HUDEP-2 (cell line): ENCODE measurements at regions not wholly inside any gene's neighbourhood (a gene's known extent, or its start where the extent isn't known, plus 50 kb on each side); places are given as distances from the start of the nearest gene placed in this dataset.

Experiments used
- DNase-seq, 76 experiments: peaks; one replicate each; lab custom pipeline; 2025; ENCODE audit not compliant: unreplicated experiment in 76 of 76; lab: John Stamatoyannopoulos, UW

- DNase-seq, result no peak
These were observed 240.1 kb upstream of the GRAMD2B start for GRCh38 chr5:126182971-126183695.

GRCh38 chr5:126184474-126184873 is 238.7 kb upstream of the GRAMD2B start:
- DNase-seq, result no peak

GRCh38 chr5:126186210-126186609 is 237.0 kb upstream of the GRAMD2B start:
- DNase-seq, result no peak

- no peak for DNase-seq
These were observed 234.4 kb upstream of the GRAMD2B start for GRCh38 chr5:126188804-126189203.

- DNase-seq, result no peak
These were observed 234.0 kb upstream of the GRAMD2B start for GRCh38 chr5:126189231-126189630.

- DNase-seq, result no peak
These were observed 233.3 kb upstream of the GRAMD2B start for GRCh38 chr5:126189862-126190261.

GRCh38 chr5:126192226-126192625 is 231.0 kb upstream of the GRAMD2B start:
- no peak for DNase-seq

- DNase-seq, result no peak
These were observed 227.7 kb upstream of the GRAMD2B start for GRCh38 chr5:126195410-126196100.

- DNase-seq, result no peak
These were observed 224.7 kb upstream of the GRAMD2B start for GRCh38 chr5:126198531-126198930.

- DNase-seq, result no peak
These were observed 223.7 kb upstream of the GRAMD2B start for GRCh38 chr5:126199467-126199866.

GRCh38 chr5:126208691-126209090 is 214.5 kb upstream of the GRAMD2B start:
- no peak for DNase-seq

- no peak for DNase-seq
These were observed 212.3 kb upstream of the GRAMD2B start for GRCh38 chr5:126210955-126211354.

- DNase-seq, result no peak
These were observed 203.6 kb upstream of the GRAMD2B start for GRCh38 chr5:126219616-126220015.

- no peak for DNase-seq
These were observed 202.5 kb upstream of the GRAMD2B start for GRCh38 chr5:126220725-126221124.

GRCh38 chr5:126228934-126229333 is 194.3 kb upstream of the GRAMD2B start:
- no peak for DNase-seq

- no peak for DNase-seq
These were observed 190.0 kb upstream of the GRAMD2B start for GRCh38 chr5:126233256-126233655.

- peak in 4 of 76 experiments; percentile 0 to 11 (median 2) for DNase-seq
These were observed 188.5 kb upstream of the GRAMD2B start for GRCh38 chr5:126234563-126235195.

- no peak for DNase-seq
These were observed 187.6 kb upstream of the GRAMD2B start for GRCh38 chr5:126235628-126236027.

GRCh38 chr5:126236994-126237393 is 186.2 kb upstream of the GRAMD2B start:
- no peak for DNase-seq

- no peak for DNase-seq
These were observed 174.6 kb upstream of the GRAMD2B start for GRCh38 chr5:126248611-126249010.

GRCh38 chr5:126251024-126251423 is 172.2 kb upstream of the GRAMD2B start:
- DNase-seq, result no peak

GRCh38 chr5:126253406-126253805 is 169.8 kb upstream of the GRAMD2B start:
- no peak for DNase-seq
